Upper lobe of left lung (tissue), 4 donors: ENCODE measurements at regions not wholly inside any gene's neighbourhood (a gene's known extent, or its start where the extent isn't known, plus 50 kb on each side); places are given as distances from the start of the nearest gene placed in this dataset.

Experiments
- EP300 ChIP-seq, 4 donors: sonication (generic); formaldehyde crosslinking; IDR thresholded peaks; one replicate each; pipeline ENCODE4 v1.5.1; 2017; ENCODE audit warnings: antibody characterized with exemption in 4 of 4, control low read depth in 2 of 4
- POLR2A ChIP-seq, 4 donors: fragments of 450-650 bp; IDR thresholded peaks; one replicate each; pipeline ENCODE4 v1.5.1; 2016 to 2017; ENCODE audit warnings: antibody characterized with exemption in 4 of 4, mild to moderate bottlenecking in 2 of 4
- TF ChIP-seq, protein P1 (sequence below), 6 experiments: fragments of 450-650 bp in 4 of 6; fragments of 200-600 bp in 2 of 6; sonication (generic) in 2 of 6; IDR thresholded peaks; one replicate each; pipeline ENCODE4 v1.5.1; 2016 to 2019; ENCODE audit warnings: antibody characterized with exemption in 6 of 6

- TF ChIP-seq, protein P1, sequence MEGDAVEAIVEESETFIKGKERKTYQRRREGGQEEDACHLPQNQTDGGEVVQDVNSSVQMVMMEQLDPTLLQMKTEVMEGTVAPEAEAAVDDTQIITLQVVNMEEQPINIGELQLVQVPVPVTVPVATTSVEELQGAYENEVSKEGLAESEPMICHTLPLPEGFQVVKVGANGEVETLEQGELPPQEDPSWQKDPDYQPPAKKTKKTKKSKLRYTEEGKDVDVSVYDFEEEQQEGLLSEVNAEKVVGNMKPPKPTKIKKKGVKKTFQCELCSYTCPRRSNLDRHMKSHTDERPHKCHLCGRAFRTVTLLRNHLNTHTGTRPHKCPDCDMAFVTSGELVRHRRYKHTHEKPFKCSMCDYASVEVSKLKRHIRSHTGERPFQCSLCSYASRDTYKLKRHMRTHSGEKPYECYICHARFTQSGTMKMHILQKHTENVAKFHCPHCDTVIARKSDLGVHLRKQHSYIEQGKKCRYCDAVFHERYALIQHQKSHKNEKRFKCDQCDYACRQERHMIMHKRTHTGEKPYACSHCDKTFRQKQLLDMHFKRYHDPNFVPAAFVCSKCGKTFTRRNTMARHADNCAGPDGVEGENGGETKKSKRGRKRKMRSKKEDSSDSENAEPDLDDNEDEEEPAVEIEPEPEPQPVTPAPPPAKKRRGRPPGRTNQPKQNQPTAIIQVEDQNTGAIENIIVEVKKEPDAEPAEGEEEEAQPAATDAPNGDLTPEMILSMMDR (IDR thresholded peaks at IDR 0.05) = no peak
- TF ChIP-seq POLR2A (IDR thresholded peaks at IDR 0.05) (no peak), EP300 (IDR thresholded peaks at IDR 0.05) (no peak)
Measured at GRCh38 chrX:39749728-39750127, 348.0 kb downstream of the BCOR start.
